Lower leg skin (tissue), 3 donors: ENCODE measurements at regions not wholly inside any gene's neighbourhood (a gene's known extent, or its start where the extent isn't known, plus 50 kb on each side); places are given as distances from the start of the nearest gene placed in this dataset.

Experiments
- POLR2A ChIP-seq, 2 donors: fragments of 450-650 bp; IDR thresholded peaks; one replicate each; pipeline ENCODE4 v1.6.1; 2016 to 2017; ENCODE audit warnings: antibody characterized with exemption in 2 of 2, mild to moderate bottlenecking in 1 of 2, moderate library complexity in 1 of 2
- TF ChIP-seq, protein P1 (sequence below), 3 donors: fragments of 450-650 bp; IDR thresholded peaks; one replicate each; pipeline ENCODE4 v1.5.1; 2016; ENCODE audit warnings: antibody characterized with exemption in 3 of 3, mild to moderate bottlenecking in 3 of 3, moderate library complexity in 2 of 3

DNA sequence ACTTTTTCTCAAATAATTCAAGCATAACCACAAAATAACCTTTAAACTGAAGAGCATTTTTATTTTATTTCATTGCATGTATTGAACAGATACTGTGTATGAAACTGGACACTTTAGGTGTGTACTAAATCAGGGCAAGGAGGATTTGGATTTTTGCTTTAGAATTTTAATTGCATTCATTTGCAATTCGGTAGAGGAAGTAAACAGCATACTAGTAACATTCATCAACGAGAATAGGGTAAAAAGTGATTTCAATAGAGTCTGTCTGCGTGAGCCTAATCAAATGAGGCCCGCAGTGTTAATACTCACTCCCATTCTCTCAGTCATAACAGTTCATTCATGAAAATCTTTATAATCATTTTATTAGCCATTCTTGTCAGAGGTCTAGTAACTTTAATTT is 200.2 kb downstream of the SPRY2 start:
- TF ChIP-seq, protein P1, sequence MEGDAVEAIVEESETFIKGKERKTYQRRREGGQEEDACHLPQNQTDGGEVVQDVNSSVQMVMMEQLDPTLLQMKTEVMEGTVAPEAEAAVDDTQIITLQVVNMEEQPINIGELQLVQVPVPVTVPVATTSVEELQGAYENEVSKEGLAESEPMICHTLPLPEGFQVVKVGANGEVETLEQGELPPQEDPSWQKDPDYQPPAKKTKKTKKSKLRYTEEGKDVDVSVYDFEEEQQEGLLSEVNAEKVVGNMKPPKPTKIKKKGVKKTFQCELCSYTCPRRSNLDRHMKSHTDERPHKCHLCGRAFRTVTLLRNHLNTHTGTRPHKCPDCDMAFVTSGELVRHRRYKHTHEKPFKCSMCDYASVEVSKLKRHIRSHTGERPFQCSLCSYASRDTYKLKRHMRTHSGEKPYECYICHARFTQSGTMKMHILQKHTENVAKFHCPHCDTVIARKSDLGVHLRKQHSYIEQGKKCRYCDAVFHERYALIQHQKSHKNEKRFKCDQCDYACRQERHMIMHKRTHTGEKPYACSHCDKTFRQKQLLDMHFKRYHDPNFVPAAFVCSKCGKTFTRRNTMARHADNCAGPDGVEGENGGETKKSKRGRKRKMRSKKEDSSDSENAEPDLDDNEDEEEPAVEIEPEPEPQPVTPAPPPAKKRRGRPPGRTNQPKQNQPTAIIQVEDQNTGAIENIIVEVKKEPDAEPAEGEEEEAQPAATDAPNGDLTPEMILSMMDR (IDR thresholded peaks at IDR 0.05) = no peak
- no peak for TF ChIP-seq POLR2A (IDR thresholded peaks at IDR 0.05)
